DND-41 (cell line): ENCODE measurements at regions not wholly inside any gene's neighbourhood (a gene's known extent, or its start where the extent isn't known, plus 50 kb on each side); places are given as distances from the start of the nearest gene placed in this dataset.

Source experiments
- EZH2 ChIP-seq: IDR thresholded peaks from 3 replicates; pipeline ENCODE4 v1.6.1; 2012; ENCODE audit warnings: borderline replicate concordance, low read depth, mild to moderate bottlenecking, moderate library complexity, low read length, inconsistent platforms; ENCODE audit not compliant: severe bottlenecking
- TF ChIP-seq, protein P1 (sequence below): IDR thresholded peaks from 2 replicates; pipeline ENCODE4 v1.5.1; 2012; ENCODE audit warnings: borderline replicate concordance, low read length, moderate library complexity, mild to moderate bottlenecking; ENCODE audit not compliant: poor library complexity, severe bottlenecking; ENCODE audit errors: extremely low read depth

DNA sequence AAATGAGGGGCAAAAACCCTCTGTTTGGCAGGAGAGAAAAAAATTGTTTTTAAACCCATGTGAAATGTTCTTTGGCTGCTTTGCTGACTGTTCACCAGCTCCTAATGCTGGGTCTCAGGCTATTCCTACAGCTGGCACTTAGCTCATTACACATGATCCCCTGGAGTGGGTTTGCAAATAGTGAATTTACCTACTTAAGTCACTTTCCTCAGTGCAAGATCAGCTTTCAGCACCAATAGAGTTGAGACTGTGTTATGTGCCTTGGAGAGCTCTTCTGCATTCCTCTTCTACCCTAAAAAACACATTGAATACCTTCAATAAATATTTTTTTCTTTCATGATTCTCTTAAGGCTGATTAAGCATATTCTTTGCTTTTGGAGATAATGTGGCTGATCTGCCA is 58.4 kb upstream of the PRDM1 start:
- TF ChIP-seq, protein P1, sequence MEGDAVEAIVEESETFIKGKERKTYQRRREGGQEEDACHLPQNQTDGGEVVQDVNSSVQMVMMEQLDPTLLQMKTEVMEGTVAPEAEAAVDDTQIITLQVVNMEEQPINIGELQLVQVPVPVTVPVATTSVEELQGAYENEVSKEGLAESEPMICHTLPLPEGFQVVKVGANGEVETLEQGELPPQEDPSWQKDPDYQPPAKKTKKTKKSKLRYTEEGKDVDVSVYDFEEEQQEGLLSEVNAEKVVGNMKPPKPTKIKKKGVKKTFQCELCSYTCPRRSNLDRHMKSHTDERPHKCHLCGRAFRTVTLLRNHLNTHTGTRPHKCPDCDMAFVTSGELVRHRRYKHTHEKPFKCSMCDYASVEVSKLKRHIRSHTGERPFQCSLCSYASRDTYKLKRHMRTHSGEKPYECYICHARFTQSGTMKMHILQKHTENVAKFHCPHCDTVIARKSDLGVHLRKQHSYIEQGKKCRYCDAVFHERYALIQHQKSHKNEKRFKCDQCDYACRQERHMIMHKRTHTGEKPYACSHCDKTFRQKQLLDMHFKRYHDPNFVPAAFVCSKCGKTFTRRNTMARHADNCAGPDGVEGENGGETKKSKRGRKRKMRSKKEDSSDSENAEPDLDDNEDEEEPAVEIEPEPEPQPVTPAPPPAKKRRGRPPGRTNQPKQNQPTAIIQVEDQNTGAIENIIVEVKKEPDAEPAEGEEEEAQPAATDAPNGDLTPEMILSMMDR = no peak
- no peak for TF ChIP-seq EZH2
